Neuronal stem cell (in vitro differentiated cells): ENCODE measurements at regions not wholly inside any gene's neighbourhood (a gene's known extent, or its start where the extent isn't known, plus 50 kb on each side); places are given as distances from the start of the nearest gene placed in this dataset.

Source experiments
- DNase-seq: peaks from one replicate; pipeline ENCODE4 v3.0.0-alpha.2; 2013; ENCODE audit warnings: low spot score
- H2AFZ ChIP-seq: one replicate; pipeline ENCODE4 v1.6.1; 2013; ENCODE audit warnings: mild to moderate bottlenecking, low read length, inconsistent platforms
- H2AK5ac ChIP-seq: 2 replicates; pipeline ENCODE4 v1.6.1; 2013; ENCODE audit warnings: low read depth, mild to moderate bottlenecking, inconsistent platforms, low read length, moderate library complexity, mixed read lengths
- H2BK120ac ChIP-seq: 2 replicates; pipeline ENCODE4 v1.6.1; 2013; ENCODE audit warnings: low read depth, mild to moderate bottlenecking, inconsistent platforms, low read length, moderate library complexity, mixed read lengths
- H2BK12ac ChIP-seq: one replicate; pipeline ENCODE4 v1.6.1; 2013; ENCODE audit warnings: low read length, inconsistent platforms
- H2BK15ac ChIP-seq: 2 replicates; pipeline ENCODE4 v1.6.1; 2013; ENCODE audit warnings: mild to moderate bottlenecking, low read length, inconsistent platforms, mixed read lengths
- H2BK5ac ChIP-seq: one replicate; pipeline ENCODE4 v1.6.1; 2013; ENCODE audit warnings: inconsistent platforms, mild to moderate bottlenecking, low read length, moderate library complexity
- H3K14ac ChIP-seq: one replicate; pipeline ENCODE4 v1.6.1; 2013; ENCODE audit warnings: low read length, inconsistent platforms
- H3K18ac ChIP-seq: 2 replicates; pipeline ENCODE4 v1.6.1; 2013; ENCODE audit warnings: low read length, inconsistent platforms
- H3K23ac ChIP-seq: 2 replicates; pipeline ENCODE4 v1.6.1; 2013; ENCODE audit warnings: low read depth, mild to moderate bottlenecking, mixed read lengths, low read length, inconsistent platforms; ENCODE audit not compliant: poor library complexity
- H3K27ac ChIP-seq: replicated peaks from 3 replicates; pipeline ENCODE4 v1.5.1; 2013; ENCODE audit warnings: low read length, inconsistent platforms
- H3K27me3 ChIP-seq, 3 experiments: 2 replicates each; pipeline ENCODE4 v1.6.1; 2013; ENCODE audit warnings: low read length in 3 of 3, mild to moderate bottlenecking in 2 of 3, inconsistent platforms in 1 of 3, low read depth in 1 of 3, mixed read lengths in 1 of 3, moderate library complexity in 1 of 3; ENCODE audit not compliant: control insufficient read depth in 3 of 3, insufficient read depth in 3 of 3
- H3K36me3 ChIP-seq, 2 donors: replicated peaks in 1 of 2; 2 replicates each; pipeline ENCODE4 v1.6.1; 2013; ENCODE audit warnings: low read length in 2 of 2; ENCODE audit not compliant: control insufficient read depth in 2 of 2, insufficient read depth in 2 of 2
- H3K4ac ChIP-seq: 2 replicates; pipeline ENCODE4 v1.6.1; 2013; ENCODE audit warnings: inconsistent platforms, mild to moderate bottlenecking, low read length, moderate library complexity
- H3K4me1 ChIP-seq, 2 donors: 1 replicate in 1 of 2; 2 replicates in 1 of 2; pipeline ENCODE4 v1.6.1; 2013; ENCODE audit warnings: low read length in 2 of 2, low read depth in 1 of 2; ENCODE audit not compliant: control insufficient read depth in 2 of 2, insufficient read depth in 1 of 2
- H3K4me2 ChIP-seq: one replicate; pipeline ENCODE4 v1.6.1; 2013; ENCODE audit warnings: mild to moderate bottlenecking, low read length, inconsistent platforms; ENCODE audit not compliant: insufficient read depth, poor library complexity, severe bottlenecking
- H3K4me3 ChIP-seq, 2 donors: 2 replicates each; pipeline ENCODE4 v1.5.1; 2013; ENCODE audit warnings: low read length in 2 of 2, mild to moderate bottlenecking in 2 of 2, inconsistent platforms in 1 of 2, moderate library complexity in 1 of 2
- H3K79me1 ChIP-seq: one replicate; pipeline ENCODE4 v1.6.1; 2013; ENCODE audit warnings: low read depth, mild to moderate bottlenecking, inconsistent platforms, low read length, moderate library complexity
- H3K9ac ChIP-seq: one replicate; pipeline ENCODE4 v1.6.1; 2013; ENCODE audit warnings: mild to moderate bottlenecking, low read depth, low read length, inconsistent platforms; ENCODE audit not compliant: poor library complexity
- H3K9me3 ChIP-seq, 2 donors: replicated peaks in 1 of 2; 2 replicates each; pipeline versions ENCODE3 to v1.6.1; 2013; ENCODE audit warnings: low read length in 2 of 2, mild to moderate bottlenecking in 2 of 2, inconsistent platforms in 1 of 2, low read depth in 1 of 2, mixed read lengths in 1 of 2, moderate library complexity in 1 of 2; ENCODE audit not compliant: control insufficient read depth in 2 of 2, insufficient read depth in 1 of 2
- H4K8ac ChIP-seq: one replicate; pipeline ENCODE4 v1.6.1; 2013; ENCODE audit warnings: low read depth, mild to moderate bottlenecking, inconsistent platforms, low read length, moderate library complexity
- H4K91ac ChIP-seq: one replicate; pipeline ENCODE4 v1.6.1; 2013; ENCODE audit warnings: low read length, low read depth, mild to moderate bottlenecking, inconsistent platforms; ENCODE audit not compliant: poor library complexity
- WGBS, 2 donors: extraction: QIAGEN DNeasy Blood & Tissue Kit; methylation state at CpG; one replicate each; pipeline ENCODE4 v1.1.7; 2013; ENCODE audit warnings: missing lambda C conversion rate in 2 of 2, mixed read lengths in 1 of 2; ENCODE audit not compliant: insufficient read length in 2 of 2, insufficient replicate concordance in 1 of 2; ENCODE audit errors: extremely low coverage in 2 of 2; 5-methylcytosine and 5-hydroxymethylcytosine counted together

GRCh38 chr5:124036786-124037185, 524.8 kb downstream of the CSNK1G3 start:
- H3K27ac ChIP-seq, result no peak overlapping the region
- H3K4ac ChIP-seq, result no peak overlapping the region

GRCh38 chr5:124034963-124035362, 523.0 kb downstream of the CSNK1G3 start:
- Histone ChIP-seq H3K4me2 (no peak overlapping the region), H2BK5ac (no peak overlapping the region), H3K18ac (no peak overlapping the region), H3K9me3 (no peaks in the 10 kb centered on the region), H3K23ac (no peak overlapping the region), H3K9ac (no peak overlapping the region), H2BK120ac (no peak overlapping the region), H2AK5ac (no peak overlapping the region), H4K8ac (no peak overlapping the region), H3K4ac (no peak overlapping the region), H4K91ac (no peak overlapping the region), H2AFZ (no peak overlapping the region), H3K14ac (no peak overlapping the region), H3K4me3 (no peak overlapping the region), H2BK12ac (no peak overlapping the region), H3K36me3 (no peaks in the 10 kb centered on the region), H3K27me3 (no peaks in the 10 kb centered on the region), H2BK15ac (no peak overlapping the region), H3K27ac (no peak overlapping the region), H3K4me1 (peaks cover 3 to 8% of the 10 kb centered on the region in 2 donors), H3K79me1 (no peaks in the 10 kb centered on the region)
- no peak for DNase-seq
- no CpG with 5 or more reads among the region's 6 CpGs for WGBS, 2 donors

More at GRCh38 chr5:124036786-124037185, 524.8 kb downstream of the CSNK1G3 start:
- Histone ChIP-seq H3K4me3 (no peak overlapping the region), H3K9ac (no peak overlapping the region), H3K14ac (no peak overlapping the region), H3K36me3 (no peaks in the 10 kb centered on the region), H2AFZ (no peak overlapping the region), H3K4me1 (peaks cover 0 to 3% of the 10 kb centered on the region in 2 donors), H3K9me3 (no peaks in the 10 kb centered on the region), H3K4me2 (no peak overlapping the region), H2BK120ac (no peak overlapping the region), H2AK5ac (no peak overlapping the region), H3K23ac (no peak overlapping the region), H2BK5ac (no peak overlapping the region), H3K79me1 (no peaks in the 10 kb centered on the region), H4K8ac (no peak overlapping the region), H3K18ac (no peak overlapping the region), H2BK12ac (no peak overlapping the region), H3K27me3 (no peaks in the 10 kb centered on the region), H2BK15ac (no peak overlapping the region), H4K91ac (no peak overlapping the region)
- DNase-seq, result no peak

- peaks cover 4 to 11% of the 10 kb centered on the region in 2 donors for H3K4me1 ChIP-seq
- no peak for DNase-seq
- no peak overlapping the region for H3K4me2 ChIP-seq
- no peak overlapping the region for H4K8ac ChIP-seq
- no peak overlapping the region for H2AFZ ChIP-seq
- no peak overlapping the region for H4K91ac ChIP-seq
- H3K9me3 ChIP-seq, result no peaks in the 10 kb centered on the region
- H3K23ac ChIP-seq, result no peak overlapping the region
- H3K4ac ChIP-seq, result no peak overlapping the region
- no peak overlapping the region for H3K4me3 ChIP-seq
- no peaks in the 10 kb centered on the region for H3K27me3 ChIP-seq
- H2BK15ac ChIP-seq, result no peak overlapping the region
- no peak overlapping the region for H3K27ac ChIP-seq
- no peaks in the 10 kb centered on the region for H3K79me1 ChIP-seq
- H2BK5ac ChIP-seq, result no peak overlapping the region
- H3K18ac ChIP-seq, result no peak overlapping the region
- WGBS, 2 donors, result no CpG with 5 or more reads among the region's 5 CpGs
- H2BK12ac ChIP-seq, result no peak overlapping the region
- no peaks in the 10 kb centered on the region for H3K36me3 ChIP-seq
- no peak overlapping the region for H2AK5ac ChIP-seq
- no peak overlapping the region for H3K14ac ChIP-seq
- H2BK120ac ChIP-seq, result no peak overlapping the region
- H3K9ac ChIP-seq, result no peak overlapping the region
These were observed 522.2 kb downstream of the CSNK1G3 start for GRCh38 chr5:124034083-124034700.

GRCh38 chr5:124030043-124030491, 518.1 kb downstream of the CSNK1G3 start:
- no peak overlapping the region for H3K18ac ChIP-seq
- no peak overlapping the region for H3K27ac ChIP-seq
- no peak overlapping the region for H4K91ac ChIP-seq
- no peak overlapping the region for H2AK5ac ChIP-seq
- no peak overlapping the region for H2BK12ac ChIP-seq
- H3K4me1 ChIP-seq, result peaks cover 9 to 16% of the 10 kb centered on the region in 2 donors
- H3K4ac ChIP-seq, result no peak overlapping the region
- H3K27me3 ChIP-seq, result no peaks in the 10 kb centered on the region
- no peak overlapping the region for H3K4me3 ChIP-seq
- no peak overlapping the region for H3K4me2 ChIP-seq
- no peak overlapping the region for H2BK120ac ChIP-seq
- H2BK5ac ChIP-seq, result no peak overlapping the region
- DNase-seq, result no peak
- peak overlapping the region; percentile 83 for H2AFZ ChIP-seq
- no peaks in the 10 kb centered on the region for H3K79me1 ChIP-seq
- no peaks in the 10 kb centered on the region for H3K36me3 ChIP-seq
- H3K14ac ChIP-seq, result no peak overlapping the region
- H2BK15ac ChIP-seq, result no peak overlapping the region
- H3K9me3 ChIP-seq, result no peaks in the 10 kb centered on the region
- H3K9ac ChIP-seq, result no peak overlapping the region
- no CpG with 5 or more reads among the region's 5 CpGs for WGBS, 2 donors
- H3K23ac ChIP-seq, result no peak overlapping the region
- no peak overlapping the region for H4K8ac ChIP-seq
